GM12878 (cell line): ENCODE measurements at regions not wholly inside any gene's neighbourhood (a gene's known extent, or its start where the extent isn't known, plus 50 kb on each side); places are given as distances from the start of the nearest gene placed in this dataset.

ENCODE experiments used
- EZH2 ChIP-seq: IDR thresholded peaks from 2 replicates; pipeline ENCODE4 v1.6.1; 2012; ENCODE audit warnings: low read depth, mild to moderate bottlenecking, control low read depth, inconsistent platforms, low read length, borderline replicate concordance; ENCODE audit not compliant: control insufficient read depth
- GABPA ChIP-seq: IDR thresholded peaks from 2 replicates; pipeline ENCODE4 v1.6.1; 2014; ENCODE audit warnings: antibody characterized with exemption, low read depth, mild to moderate bottlenecking, inconsistent platforms
- HDAC2 ChIP-seq: fragments of 200-600 bp; sonication (generic); IDR thresholded peaks from 2 replicates; pipeline ENCODE4 v1.6.1; 2017
- POLR2AphosphoS5 ChIP-seq: IDR thresholded peaks from 2 replicates; pipeline ENCODE4 v1.6.1; 2011; ENCODE audit warnings: mild to moderate bottlenecking, low read length, inconsistent platforms
- RAD21 ChIP-seq: IDR thresholded peaks from 2 replicates; pipeline ENCODE4 v1.6.1; 2011; ENCODE audit warnings: mild to moderate bottlenecking, low read depth, low read length, moderate library complexity; ENCODE audit not compliant: insufficient read depth
- RB1 ChIP-seq: fragments of 450-650 bp; formaldehyde crosslinking; IDR thresholded peaks from 2 replicates; pipeline ENCODE4 v1.6.1; 2017; ENCODE audit warnings: mild to moderate bottlenecking, borderline replicate concordance
- TAF1 ChIP-seq: IDR thresholded peaks from 2 replicates; pipeline ENCODE4 v1.6.1; 2011; ENCODE audit warnings: mild to moderate bottlenecking, low read depth, low read length, borderline replicate concordance
- ZBTB40 ChIP-seq: fragments of 450-650 bp; IDR thresholded peaks from 2 replicates; pipeline ENCODE4 v1.6.1; 2016; ENCODE audit warnings: mild to moderate bottlenecking, moderate library complexity, borderline replicate concordance
- TF ChIP-seq, protein P1 (sequence below), 3 experiments: IDR thresholded peaks in 2 of 3; conservative IDR thresholded peaks in 1 of 3; 2 replicates each; pipeline ENCODE4 v1.5.1; 2011; ENCODE audit warnings: low read depth in 3 of 3, low read length in 3 of 3, mild to moderate bottlenecking in 3 of 3, control low read depth in 2 of 3, moderate library complexity in 2 of 3, inconsistent platforms in 1 of 3, mixed read lengths in 1 of 3; ENCODE audit not compliant: control insufficient read depth in 2 of 3, insufficient read depth in 1 of 3; ENCODE audit errors: extremely low read depth in 1 of 3
- TF ChIP-seq, protein P2 (sequence below): IDR thresholded peaks from 2 replicates; pipeline ENCODE4 v1.6.1; 2011; ENCODE audit warnings: low read depth, low read length, improper control_type of control experiment, borderline replicate concordance
- TF ChIP-seq, protein P3 (sequence below): IDR thresholded peaks from 2 replicates; pipeline ENCODE4 v1.6.1; 2012; ENCODE audit warnings: low read length, inconsistent platforms

GRCh38 chr4:187307131-187307530 is 583.5 kb upstream of the FAT1 start:
- TF ChIP-seq GABPA (no peak), RAD21 (no peak), ZBTB40 (no peak), POLR2AphosphoS5 (no peak), RB1 (no peak), EZH2 (no peak), HDAC2 (no peak), TAF1 (no peak)
- TF ChIP-seq, protein P1, sequence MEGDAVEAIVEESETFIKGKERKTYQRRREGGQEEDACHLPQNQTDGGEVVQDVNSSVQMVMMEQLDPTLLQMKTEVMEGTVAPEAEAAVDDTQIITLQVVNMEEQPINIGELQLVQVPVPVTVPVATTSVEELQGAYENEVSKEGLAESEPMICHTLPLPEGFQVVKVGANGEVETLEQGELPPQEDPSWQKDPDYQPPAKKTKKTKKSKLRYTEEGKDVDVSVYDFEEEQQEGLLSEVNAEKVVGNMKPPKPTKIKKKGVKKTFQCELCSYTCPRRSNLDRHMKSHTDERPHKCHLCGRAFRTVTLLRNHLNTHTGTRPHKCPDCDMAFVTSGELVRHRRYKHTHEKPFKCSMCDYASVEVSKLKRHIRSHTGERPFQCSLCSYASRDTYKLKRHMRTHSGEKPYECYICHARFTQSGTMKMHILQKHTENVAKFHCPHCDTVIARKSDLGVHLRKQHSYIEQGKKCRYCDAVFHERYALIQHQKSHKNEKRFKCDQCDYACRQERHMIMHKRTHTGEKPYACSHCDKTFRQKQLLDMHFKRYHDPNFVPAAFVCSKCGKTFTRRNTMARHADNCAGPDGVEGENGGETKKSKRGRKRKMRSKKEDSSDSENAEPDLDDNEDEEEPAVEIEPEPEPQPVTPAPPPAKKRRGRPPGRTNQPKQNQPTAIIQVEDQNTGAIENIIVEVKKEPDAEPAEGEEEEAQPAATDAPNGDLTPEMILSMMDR (IDR thresholded peaks at IDR 0.05 in 2 of 3, conservative IDR thresholded peaks at IDR 0.05 in 1 of 3; ENCODE audit: control insufficient read depth in 2 of 3, extremely low read depth in 1 of 3, insufficient read depth in 1 of 3, low read depth in 3 of 3, low read length in 3 of 3), result no peak
- TF ChIP-seq, protein P2, sequence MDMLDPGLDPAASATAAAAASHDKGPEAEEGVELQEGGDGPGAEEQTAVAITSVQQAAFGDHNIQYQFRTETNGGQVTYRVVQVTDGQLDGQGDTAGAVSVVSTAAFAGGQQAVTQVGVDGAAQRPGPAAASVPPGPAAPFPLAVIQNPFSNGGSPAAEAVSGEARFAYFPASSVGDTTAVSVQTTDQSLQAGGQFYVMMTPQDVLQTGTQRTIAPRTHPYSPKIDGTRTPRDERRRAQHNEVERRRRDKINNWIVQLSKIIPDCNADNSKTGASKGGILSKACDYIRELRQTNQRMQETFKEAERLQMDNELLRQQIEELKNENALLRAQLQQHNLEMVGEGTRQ, result no peak
- TF ChIP-seq, protein P3, sequence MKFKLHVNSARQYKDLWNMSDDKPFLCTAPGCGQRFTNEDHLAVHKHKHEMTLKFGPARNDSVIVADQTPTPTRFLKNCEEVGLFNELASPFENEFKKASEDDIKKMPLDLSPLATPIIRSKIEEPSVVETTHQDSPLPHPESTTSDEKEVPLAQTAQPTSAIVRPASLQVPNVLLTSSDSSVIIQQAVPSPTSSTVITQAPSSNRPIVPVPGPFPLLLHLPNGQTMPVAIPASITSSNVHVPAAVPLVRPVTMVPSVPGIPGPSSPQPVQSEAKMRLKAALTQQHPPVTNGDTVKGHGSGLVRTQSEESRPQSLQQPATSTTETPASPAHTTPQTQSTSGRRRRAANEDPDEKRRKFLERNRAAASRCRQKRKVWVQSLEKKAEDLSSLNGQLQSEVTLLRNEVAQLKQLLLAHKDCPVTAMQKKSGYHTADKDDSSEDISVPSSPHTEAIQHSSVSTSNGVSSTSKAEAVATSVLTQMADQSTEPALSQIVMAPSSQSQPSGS, result no peak
